Panc1 (cell line): ENCODE measurements at regions not wholly inside any gene's neighbourhood (a gene's known extent, or its start where the extent isn't known, plus 50 kb on each side); places are given as distances from the start of the nearest gene placed in this dataset.

Experiments
- POLR2AphosphoS5 ChIP-seq: IDR thresholded peaks from 2 replicates; pipeline ENCODE4 v1.6.1; 2012; ENCODE audit warnings: mild to moderate bottlenecking, low read depth, low read length, moderate library complexity
- TCF7L2 ChIP-seq: IDR thresholded peaks from 2 replicates; pipeline ENCODE4 v1.6.1; 2011; ENCODE audit warnings: mild to moderate bottlenecking, low read depth, low read length, inconsistent platforms
- TF ChIP-seq, protein P1 (sequence below): fragments of 450-650 bp; IDR thresholded peaks from 2 replicates; pipeline ENCODE4 v1.5.1; 2017; ENCODE audit warnings: mild to moderate bottlenecking
- TF ChIP-seq, protein P2 (sequence below), 2 experiments: IDR thresholded peaks; 2 replicates each; pipeline ENCODE4 v1.6.1; 2011 to 2012; ENCODE audit warnings: low read depth in 2 of 2, control low read depth in 1 of 2, low read length in 1 of 2, mild to moderate bottlenecking in 1 of 2, moderate library complexity in 1 of 2; ENCODE audit not compliant: insufficient read depth in 1 of 2

DNA sequence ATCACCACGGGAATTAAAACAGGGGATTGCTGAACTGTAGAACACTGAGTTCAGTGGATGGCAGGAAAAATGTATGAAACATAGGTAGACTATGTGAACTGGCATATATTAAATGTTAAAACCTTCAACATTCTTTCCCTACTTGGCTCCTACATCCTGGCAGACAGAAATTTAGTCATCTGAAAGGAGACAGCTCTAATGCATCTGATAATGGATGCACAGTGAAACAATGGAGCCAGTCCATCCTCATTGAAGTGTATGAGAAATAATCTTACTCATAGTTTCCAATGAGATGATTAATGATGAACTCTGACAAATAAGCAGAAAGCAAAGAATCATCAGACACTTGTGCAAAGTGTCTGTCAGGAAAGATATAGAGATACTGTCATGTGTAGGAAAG is 1629.7 kb upstream of the TMEFF2 start:
- TF ChIP-seq, protein P1, sequence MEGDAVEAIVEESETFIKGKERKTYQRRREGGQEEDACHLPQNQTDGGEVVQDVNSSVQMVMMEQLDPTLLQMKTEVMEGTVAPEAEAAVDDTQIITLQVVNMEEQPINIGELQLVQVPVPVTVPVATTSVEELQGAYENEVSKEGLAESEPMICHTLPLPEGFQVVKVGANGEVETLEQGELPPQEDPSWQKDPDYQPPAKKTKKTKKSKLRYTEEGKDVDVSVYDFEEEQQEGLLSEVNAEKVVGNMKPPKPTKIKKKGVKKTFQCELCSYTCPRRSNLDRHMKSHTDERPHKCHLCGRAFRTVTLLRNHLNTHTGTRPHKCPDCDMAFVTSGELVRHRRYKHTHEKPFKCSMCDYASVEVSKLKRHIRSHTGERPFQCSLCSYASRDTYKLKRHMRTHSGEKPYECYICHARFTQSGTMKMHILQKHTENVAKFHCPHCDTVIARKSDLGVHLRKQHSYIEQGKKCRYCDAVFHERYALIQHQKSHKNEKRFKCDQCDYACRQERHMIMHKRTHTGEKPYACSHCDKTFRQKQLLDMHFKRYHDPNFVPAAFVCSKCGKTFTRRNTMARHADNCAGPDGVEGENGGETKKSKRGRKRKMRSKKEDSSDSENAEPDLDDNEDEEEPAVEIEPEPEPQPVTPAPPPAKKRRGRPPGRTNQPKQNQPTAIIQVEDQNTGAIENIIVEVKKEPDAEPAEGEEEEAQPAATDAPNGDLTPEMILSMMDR = no peak
- no peak for TF ChIP-seq POLR2AphosphoS5
- TF ChIP-seq, protein P2, sequence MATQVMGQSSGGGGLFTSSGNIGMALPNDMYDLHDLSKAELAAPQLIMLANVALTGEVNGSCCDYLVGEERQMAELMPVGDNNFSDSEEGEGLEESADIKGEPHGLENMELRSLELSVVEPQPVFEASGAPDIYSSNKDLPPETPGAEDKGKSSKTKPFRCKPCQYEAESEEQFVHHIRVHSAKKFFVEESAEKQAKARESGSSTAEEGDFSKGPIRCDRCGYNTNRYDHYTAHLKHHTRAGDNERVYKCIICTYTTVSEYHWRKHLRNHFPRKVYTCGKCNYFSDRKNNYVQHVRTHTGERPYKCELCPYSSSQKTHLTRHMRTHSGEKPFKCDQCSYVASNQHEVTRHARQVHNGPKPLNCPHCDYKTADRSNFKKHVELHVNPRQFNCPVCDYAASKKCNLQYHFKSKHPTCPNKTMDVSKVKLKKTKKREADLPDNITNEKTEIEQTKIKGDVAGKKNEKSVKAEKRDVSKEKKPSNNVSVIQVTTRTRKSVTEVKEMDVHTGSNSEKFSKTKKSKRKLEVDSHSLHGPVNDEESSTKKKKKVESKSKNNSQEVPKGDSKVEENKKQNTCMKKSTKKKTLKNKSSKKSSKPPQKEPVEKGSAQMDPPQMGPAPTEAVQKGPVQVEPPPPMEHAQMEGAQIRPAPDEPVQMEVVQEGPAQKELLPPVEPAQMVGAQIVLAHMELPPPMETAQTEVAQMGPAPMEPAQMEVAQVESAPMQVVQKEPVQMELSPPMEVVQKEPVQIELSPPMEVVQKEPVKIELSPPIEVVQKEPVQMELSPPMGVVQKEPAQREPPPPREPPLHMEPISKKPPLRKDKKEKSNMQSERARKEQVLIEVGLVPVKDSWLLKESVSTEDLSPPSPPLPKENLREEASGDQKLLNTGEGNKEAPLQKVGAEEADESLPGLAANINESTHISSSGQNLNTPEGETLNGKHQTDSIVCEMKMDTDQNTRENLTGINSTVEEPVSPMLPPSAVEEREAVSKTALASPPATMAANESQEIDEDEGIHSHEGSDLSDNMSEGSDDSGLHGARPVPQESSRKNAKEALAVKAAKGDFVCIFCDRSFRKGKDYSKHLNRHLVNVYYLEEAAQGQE (IDR thresholded peaks at IDR 0.05; ENCODE audit: insufficient read depth in 1 of 2, low read depth in 2 of 2, low read length in 1 of 2) = no peak
- no peak for TF ChIP-seq TCF7L2
